ENCODE measurements at regions not wholly inside any gene's neighbourhood (a gene's known extent, or its start where the extent isn't known, plus 50 kb on each side); places are given as distances from the start of the nearest gene placed in this dataset.

DNA sequence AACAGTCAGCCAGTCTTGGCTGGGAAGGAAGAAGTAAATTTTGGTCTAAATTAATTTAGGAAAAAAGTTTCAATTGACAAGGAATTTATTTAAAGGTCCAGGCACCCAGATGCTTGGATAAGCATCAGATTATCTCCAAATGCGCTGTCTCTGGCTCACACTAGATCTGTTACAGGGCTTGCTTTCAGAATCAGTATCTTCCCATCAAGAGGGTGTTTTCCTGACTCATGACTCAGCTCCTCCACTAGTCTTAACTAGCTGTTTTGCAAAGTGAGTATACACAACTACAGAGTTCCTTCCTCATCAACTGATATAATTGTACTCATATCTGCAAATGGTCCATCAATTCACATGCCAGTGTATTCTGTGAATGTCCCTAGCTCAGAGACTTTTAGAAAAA is 482.1 kb upstream of the CPEB2 start:
- TF ChIP-seq, protein P1, sequence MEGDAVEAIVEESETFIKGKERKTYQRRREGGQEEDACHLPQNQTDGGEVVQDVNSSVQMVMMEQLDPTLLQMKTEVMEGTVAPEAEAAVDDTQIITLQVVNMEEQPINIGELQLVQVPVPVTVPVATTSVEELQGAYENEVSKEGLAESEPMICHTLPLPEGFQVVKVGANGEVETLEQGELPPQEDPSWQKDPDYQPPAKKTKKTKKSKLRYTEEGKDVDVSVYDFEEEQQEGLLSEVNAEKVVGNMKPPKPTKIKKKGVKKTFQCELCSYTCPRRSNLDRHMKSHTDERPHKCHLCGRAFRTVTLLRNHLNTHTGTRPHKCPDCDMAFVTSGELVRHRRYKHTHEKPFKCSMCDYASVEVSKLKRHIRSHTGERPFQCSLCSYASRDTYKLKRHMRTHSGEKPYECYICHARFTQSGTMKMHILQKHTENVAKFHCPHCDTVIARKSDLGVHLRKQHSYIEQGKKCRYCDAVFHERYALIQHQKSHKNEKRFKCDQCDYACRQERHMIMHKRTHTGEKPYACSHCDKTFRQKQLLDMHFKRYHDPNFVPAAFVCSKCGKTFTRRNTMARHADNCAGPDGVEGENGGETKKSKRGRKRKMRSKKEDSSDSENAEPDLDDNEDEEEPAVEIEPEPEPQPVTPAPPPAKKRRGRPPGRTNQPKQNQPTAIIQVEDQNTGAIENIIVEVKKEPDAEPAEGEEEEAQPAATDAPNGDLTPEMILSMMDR (IDR thresholded peaks at IDR 0.05) = no peak
- TF ChIP-seq EP300 (IDR thresholded peaks at IDR 0.05) = no peak
- TF ChIP-seq POLR2A (IDR thresholded peaks at IDR 0.05) = no peak
